ENCODE measurements at regions not wholly inside any gene's neighbourhood (a gene's known extent, or its start where the extent isn't known, plus 50 kb on each side); places are given as distances from the start of the nearest gene placed in this dataset.
"Not testable (repeated sequence)": the region's sequence is repeated elsewhere in the genome, so short reads cannot be mapped to it uniquely, and the experiment has no call there.

DNA sequence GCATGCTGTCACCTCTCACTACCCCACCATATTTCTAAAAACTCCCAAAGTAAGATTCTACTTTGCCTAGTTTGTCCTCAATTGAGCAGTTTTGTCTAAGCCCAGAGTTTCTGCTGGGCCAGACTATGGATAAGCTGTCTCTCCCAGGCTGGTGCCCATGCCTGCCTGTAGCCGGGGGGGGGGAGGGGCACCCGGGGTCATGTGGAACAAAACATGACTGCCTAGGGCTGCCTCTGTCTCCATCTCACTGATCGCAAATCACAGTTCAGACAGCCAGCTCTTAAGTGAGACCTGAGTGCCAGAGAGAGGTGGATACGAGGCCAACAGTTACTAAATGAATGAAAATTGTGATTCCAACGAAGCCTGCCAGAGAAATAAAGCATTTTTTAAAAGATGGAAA is 78.8 kb upstream of the RPRML start:
- TF ChIP-seq, protein P1, sequence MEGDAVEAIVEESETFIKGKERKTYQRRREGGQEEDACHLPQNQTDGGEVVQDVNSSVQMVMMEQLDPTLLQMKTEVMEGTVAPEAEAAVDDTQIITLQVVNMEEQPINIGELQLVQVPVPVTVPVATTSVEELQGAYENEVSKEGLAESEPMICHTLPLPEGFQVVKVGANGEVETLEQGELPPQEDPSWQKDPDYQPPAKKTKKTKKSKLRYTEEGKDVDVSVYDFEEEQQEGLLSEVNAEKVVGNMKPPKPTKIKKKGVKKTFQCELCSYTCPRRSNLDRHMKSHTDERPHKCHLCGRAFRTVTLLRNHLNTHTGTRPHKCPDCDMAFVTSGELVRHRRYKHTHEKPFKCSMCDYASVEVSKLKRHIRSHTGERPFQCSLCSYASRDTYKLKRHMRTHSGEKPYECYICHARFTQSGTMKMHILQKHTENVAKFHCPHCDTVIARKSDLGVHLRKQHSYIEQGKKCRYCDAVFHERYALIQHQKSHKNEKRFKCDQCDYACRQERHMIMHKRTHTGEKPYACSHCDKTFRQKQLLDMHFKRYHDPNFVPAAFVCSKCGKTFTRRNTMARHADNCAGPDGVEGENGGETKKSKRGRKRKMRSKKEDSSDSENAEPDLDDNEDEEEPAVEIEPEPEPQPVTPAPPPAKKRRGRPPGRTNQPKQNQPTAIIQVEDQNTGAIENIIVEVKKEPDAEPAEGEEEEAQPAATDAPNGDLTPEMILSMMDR (IDR thresholded peaks at IDR 0.05): no peak
- H3K4me3 ChIP-seq: no peak overlapping the region
- no peak overlapping the region for H3K9ac ChIP-seq (ENCODE audit: low read depth in 2 of 2, low read length in 2 of 2)

DNA sequence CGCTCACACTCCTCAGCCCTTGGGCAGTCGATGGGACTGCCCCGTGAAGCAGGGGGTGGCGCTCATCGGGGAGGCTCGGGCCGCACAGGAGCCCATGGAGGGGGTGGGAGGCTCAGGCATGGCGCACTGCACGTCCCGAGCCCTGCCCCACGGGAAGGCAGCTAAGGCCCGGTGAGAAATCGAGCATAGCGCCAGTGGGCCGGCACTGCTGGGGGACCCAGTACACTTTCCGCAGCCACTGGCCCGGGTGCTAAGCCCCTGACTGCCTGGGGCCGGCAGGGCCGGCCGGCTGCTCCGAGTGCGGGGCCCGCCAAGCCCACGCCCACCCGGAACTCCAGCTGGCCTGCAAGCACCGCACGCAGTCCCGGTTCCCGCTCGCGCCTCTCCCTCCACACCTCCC is 78.2 kb upstream of the RPRML start:
- H3K36me3 ChIP-seq; H3K27me3 ChIP-seq; H3K4me3 ChIP-seq; intact Hi-C loops (cut with DNase I); DNase-seq; H3K27ac ChIP-seq; H3K9ac ChIP-seq (ENCODE audit: low read depth in 2 of 2, low read length in 2 of 2); H3K9me3 ChIP-seq; H3K4me1 ChIP-seq: not testable (repeated sequence)

More for the DNA sequence above, 78.8 kb upstream of the RPRML start:
- Histone ChIP-seq H3K36me3 (no peaks in the 10 kb centered on the region), H3K9me3 (no peaks in the 10 kb centered on the region), H3K27me3 (no peaks in the 10 kb centered on the region), H3K4me1 (no peaks in the 10 kb centered on the region), H3K27ac (no peak overlapping the region)
- intact Hi-C loops (cut with DNase I): no loop called here
- DNase-seq: no peak

DNA sequence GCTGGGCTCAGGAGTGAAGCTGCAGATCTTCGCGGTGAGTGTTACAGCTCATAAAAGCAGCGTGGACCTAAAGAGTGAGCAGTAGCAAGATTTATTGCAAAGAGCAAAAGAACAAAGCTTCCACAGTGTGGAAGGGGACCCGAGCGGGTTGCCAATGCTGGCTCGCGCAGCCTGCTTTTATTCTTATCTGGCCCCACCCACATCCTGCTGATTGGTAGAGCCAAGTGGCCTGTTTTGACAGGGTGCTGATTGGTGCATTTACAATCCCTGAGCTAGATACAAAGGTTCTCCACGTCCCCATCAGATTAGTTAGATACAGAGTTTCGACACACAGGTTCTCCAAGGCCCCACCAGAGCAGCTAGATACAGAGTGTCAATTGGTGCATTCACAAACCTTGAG is 77.6 kb upstream of the RPRML start:
- DNase-seq; H3K4me3 ChIP-seq; intact Hi-C loops (cut with DNase I); H3K9me3 ChIP-seq; H3K4me1 ChIP-seq; H3K27me3 ChIP-seq; H3K27ac ChIP-seq; H3K36me3 ChIP-seq; H3K9ac ChIP-seq (ENCODE audit: low read depth in 2 of 2, low read length in 2 of 2): not testable (repeated sequence)

Data from colonic mucosa (tissue), 4 donors.